ENCODE measurements at regions not wholly inside any gene's neighbourhood (a gene's known extent, or its start where the extent isn't known, plus 50 kb on each side); places are given as distances from the start of the nearest gene placed in this dataset.

DNA sequence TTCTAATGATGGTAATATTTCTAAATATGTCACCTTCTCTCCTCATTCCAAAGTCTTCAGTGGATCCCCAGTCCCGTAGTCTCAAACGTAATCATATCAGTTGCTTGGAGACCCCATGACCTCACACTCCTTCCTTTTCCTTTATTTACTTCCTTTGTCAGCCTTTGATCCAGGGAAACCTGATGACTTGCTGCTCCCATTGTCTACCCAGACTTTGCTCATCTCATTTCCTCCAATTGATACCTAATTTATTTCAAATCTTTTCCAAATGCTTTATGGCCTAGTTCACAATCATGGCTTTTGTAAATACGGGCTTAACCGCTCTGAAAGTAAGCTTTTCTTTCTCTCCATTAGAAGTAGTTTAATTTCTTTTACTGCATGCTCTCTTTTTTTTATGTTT, 402.4 kb upstream of the CYRIA start:
- TF ChIP-seq, protein P1, sequence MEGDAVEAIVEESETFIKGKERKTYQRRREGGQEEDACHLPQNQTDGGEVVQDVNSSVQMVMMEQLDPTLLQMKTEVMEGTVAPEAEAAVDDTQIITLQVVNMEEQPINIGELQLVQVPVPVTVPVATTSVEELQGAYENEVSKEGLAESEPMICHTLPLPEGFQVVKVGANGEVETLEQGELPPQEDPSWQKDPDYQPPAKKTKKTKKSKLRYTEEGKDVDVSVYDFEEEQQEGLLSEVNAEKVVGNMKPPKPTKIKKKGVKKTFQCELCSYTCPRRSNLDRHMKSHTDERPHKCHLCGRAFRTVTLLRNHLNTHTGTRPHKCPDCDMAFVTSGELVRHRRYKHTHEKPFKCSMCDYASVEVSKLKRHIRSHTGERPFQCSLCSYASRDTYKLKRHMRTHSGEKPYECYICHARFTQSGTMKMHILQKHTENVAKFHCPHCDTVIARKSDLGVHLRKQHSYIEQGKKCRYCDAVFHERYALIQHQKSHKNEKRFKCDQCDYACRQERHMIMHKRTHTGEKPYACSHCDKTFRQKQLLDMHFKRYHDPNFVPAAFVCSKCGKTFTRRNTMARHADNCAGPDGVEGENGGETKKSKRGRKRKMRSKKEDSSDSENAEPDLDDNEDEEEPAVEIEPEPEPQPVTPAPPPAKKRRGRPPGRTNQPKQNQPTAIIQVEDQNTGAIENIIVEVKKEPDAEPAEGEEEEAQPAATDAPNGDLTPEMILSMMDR (IDR thresholded peaks at IDR 0.05): no peak
- no peak for TF ChIP-seq POLR2A (IDR thresholded peaks at IDR 0.05)
